ENCODE measurements at regions not wholly inside any gene's neighbourhood (a gene's known extent, or its start where the extent isn't known, plus 50 kb on each side); places are given as distances from the start of the nearest gene placed in this dataset.

DNA sequence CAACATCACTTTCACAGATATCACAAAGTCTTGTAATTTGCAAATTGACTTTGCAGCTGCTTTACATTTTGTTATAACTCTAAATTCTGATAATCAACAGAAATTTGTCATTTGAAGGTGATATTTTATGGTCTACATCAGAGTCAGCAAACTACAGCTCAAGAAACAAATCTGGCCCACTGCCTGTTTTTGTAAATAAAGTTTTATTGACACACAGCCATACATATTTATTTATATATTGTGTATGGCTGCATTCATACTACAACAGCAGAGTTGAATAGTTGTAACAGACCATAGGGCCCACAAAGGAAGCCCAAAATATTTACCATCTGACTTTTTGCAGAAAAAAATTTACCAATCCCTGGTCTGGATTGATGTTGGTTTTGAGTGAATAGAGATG lies 87.0 kb upstream of the GRIA1 start:
- TF ChIP-seq, protein P1, sequence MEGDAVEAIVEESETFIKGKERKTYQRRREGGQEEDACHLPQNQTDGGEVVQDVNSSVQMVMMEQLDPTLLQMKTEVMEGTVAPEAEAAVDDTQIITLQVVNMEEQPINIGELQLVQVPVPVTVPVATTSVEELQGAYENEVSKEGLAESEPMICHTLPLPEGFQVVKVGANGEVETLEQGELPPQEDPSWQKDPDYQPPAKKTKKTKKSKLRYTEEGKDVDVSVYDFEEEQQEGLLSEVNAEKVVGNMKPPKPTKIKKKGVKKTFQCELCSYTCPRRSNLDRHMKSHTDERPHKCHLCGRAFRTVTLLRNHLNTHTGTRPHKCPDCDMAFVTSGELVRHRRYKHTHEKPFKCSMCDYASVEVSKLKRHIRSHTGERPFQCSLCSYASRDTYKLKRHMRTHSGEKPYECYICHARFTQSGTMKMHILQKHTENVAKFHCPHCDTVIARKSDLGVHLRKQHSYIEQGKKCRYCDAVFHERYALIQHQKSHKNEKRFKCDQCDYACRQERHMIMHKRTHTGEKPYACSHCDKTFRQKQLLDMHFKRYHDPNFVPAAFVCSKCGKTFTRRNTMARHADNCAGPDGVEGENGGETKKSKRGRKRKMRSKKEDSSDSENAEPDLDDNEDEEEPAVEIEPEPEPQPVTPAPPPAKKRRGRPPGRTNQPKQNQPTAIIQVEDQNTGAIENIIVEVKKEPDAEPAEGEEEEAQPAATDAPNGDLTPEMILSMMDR (conservative IDR thresholded peaks at IDR 0.05; ENCODE audit: low read depth, low read length), result no peak
- no peak for TF ChIP-seq EZH2 (IDR thresholded peaks at IDR 0.05; ENCODE audit: low read length, unreplicated experiment)
